ENCODE measurements at regions not wholly inside any gene's neighbourhood (a gene's known extent, or its start where the extent isn't known, plus 50 kb on each side); places are given as distances from the start of the nearest gene placed in this dataset.

GRCh38 chr1:72635719-72636118 lies 353.4 kb upstream of the NEGR1 start:
- Histone ChIP-seq H3K4me3 (no peak overlapping the region), H3K4me1 (ENCODE audit: low read depth) (no peaks in the 10 kb centered on the region), H3K9me3 (no peaks in the 10 kb centered on the region), H3K36me3 (ENCODE audit: low read depth) (no peaks in the 10 kb centered on the region)
- ATAC-seq (no peak), DNase-seq (no peak)
- TF ChIP-seq CTCF (IDR thresholded peaks at IDR 0.05), result no peak
- intact Hi-C loops (cut with DNase I, micrococcal nuclease), result no loop called here

- ATAC-seq (no peak), DNase-seq (no peak)
- Histone ChIP-seq H3K4me3 (no peak overlapping the region), H3K36me3 (ENCODE audit: low read depth) (no peaks in the 10 kb centered on the region), H3K9me3 (no peaks in the 10 kb centered on the region), H3K4me1 (ENCODE audit: low read depth) (no peaks in the 10 kb centered on the region)
- TF ChIP-seq CTCF (IDR thresholded peaks at IDR 0.05), result no peak
- intact Hi-C loops (cut with DNase I, micrococcal nuclease), result no loop called here
Measured at GRCh38 chr1:72634946-72635345, 352.6 kb upstream of the NEGR1 start.

GRCh38 chr1:72631449-72631848 lies 349.1 kb upstream of the NEGR1 start:
- DNase-seq (no peak), ATAC-seq (no peak)
- Histone ChIP-seq H3K9me3 (no peaks in the 10 kb centered on the region), H3K4me3 (no peak overlapping the region), H3K36me3 (ENCODE audit: low read depth) (no peaks in the 10 kb centered on the region), H3K4me1 (ENCODE audit: low read depth) (no peaks in the 10 kb centered on the region)
- intact Hi-C loops (cut with DNase I, micrococcal nuclease), result no loop called here
- TF ChIP-seq CTCF (IDR thresholded peaks at IDR 0.05), result no peak

GRCh38 chr1:72623299-72623708 lies 341.0 kb upstream of the NEGR1 start:
- H3K4me3 ChIP-seq, result no peak overlapping the region
- no peaks in the 10 kb centered on the region for H3K9me3 ChIP-seq
- intact Hi-C loops (cut with DNase I, micrococcal nuclease), result no loop called here
- no peaks in the 10 kb centered on the region for H3K36me3 ChIP-seq (ENCODE audit: low read depth)
- no peaks in the 10 kb centered on the region for H3K4me1 ChIP-seq (ENCODE audit: low read depth)
- DNase-seq, result no peak
- ATAC-seq, result peak; percentile 70
- TF ChIP-seq CTCF (IDR thresholded peaks at IDR 0.05), result no peak

GRCh38 chr1:72620453-72620852 lies 338.1 kb upstream of the NEGR1 start:
- TF ChIP-seq CTCF (IDR thresholded peaks at IDR 0.05), result no peak
- intact Hi-C loops (cut with DNase I, micrococcal nuclease), result no loop called here

GRCh38 chr1:72606216-72606810 lies 324.0 kb upstream of the NEGR1 start:
- DNase-seq (no peak), ATAC-seq (no peak)
- no peaks in the 10 kb centered on the region for H3K9me3 ChIP-seq
- H3K36me3 ChIP-seq (ENCODE audit: low read depth), result no peaks in the 10 kb centered on the region
- H3K4me3 ChIP-seq, result no peak overlapping the region
- H3K4me1 ChIP-seq (ENCODE audit: low read depth), result no peaks in the 10 kb centered on the region
- no peak for TF ChIP-seq CTCF (IDR thresholded peaks at IDR 0.05)
- intact Hi-C loops (cut with DNase I, micrococcal nuclease), result no loop called here

More at GRCh38 chr1:72620453-72620852, 338.1 kb upstream of the NEGR1 start:
- DNase-seq (no peak), ATAC-seq (no peak)
- H3K4me1 ChIP-seq (ENCODE audit: low read depth), result no peaks in the 10 kb centered on the region
- no peaks in the 10 kb centered on the region for H3K36me3 ChIP-seq (ENCODE audit: low read depth)
- no peak overlapping the region for H3K4me3 ChIP-seq
- no peaks in the 10 kb centered on the region for H3K9me3 ChIP-seq
